MG63 (cell line): ENCODE measurements at regions not wholly inside any gene's neighbourhood (a gene's known extent, or its start where the extent isn't known, plus 50 kb on each side); places are given as distances from the start of the nearest gene placed in this dataset.
"Not testable (repeated sequence)": the region's sequence is repeated elsewhere in the genome, so short reads cannot be mapped to it uniquely, and the experiment has no call there.

Source experiments
- DNase-seq: peaks from one replicate; pipeline ENCODE4 v3.0.0-alpha.2; 2020
- H3K27me3 ChIP-seq: fragments of 250-450 bp; sonication (Bioruptor Pico); 2 replicates; pipeline ENCODE4 v1.5.1; 2020; ENCODE audit warnings: mild to moderate bottlenecking, moderate library complexity
- H3K36me3 ChIP-seq: fragments of 250-450 bp; sonication (Bioruptor Pico); 2 replicates; pipeline ENCODE4 v1.5.1; 2020; ENCODE audit warnings: mild to moderate bottlenecking, moderate library complexity
- H3K4me3 ChIP-seq: fragments of 250-450 bp; sonication (Bioruptor Pico); 2 replicates; pipeline ENCODE4 v1.5.1; 2020; ENCODE audit warnings: mild to moderate bottlenecking, moderate library complexity
- H3K9me3 ChIP-seq: fragments of 250-450 bp; sonication (Bioruptor Pico); 2 replicates; pipeline ENCODE4 v1.5.1; 2020; ENCODE audit warnings: mild to moderate bottlenecking, moderate library complexity

GRCh38 chr6:119738425-119738824, 388.9 kb upstream of the MAN1A1 start:
- H3K9me3 ChIP-seq, result no peaks in the 10 kb centered on the region
- no peak for DNase-seq
- H3K27me3 ChIP-seq, result no peaks in the 10 kb centered on the region
- H3K36me3 ChIP-seq, result no peaks in the 10 kb centered on the region
- no peak overlapping the region for H3K4me3 ChIP-seq

- no peak for DNase-seq
Observed at GRCh38 chr6:119736296-119737021, 386.9 kb upstream of the MAN1A1 start.

GRCh38 chr6:119735530-119735929, 386.0 kb upstream of the MAN1A1 start:
- DNase-seq, result no peak
- no peaks in the 10 kb centered on the region for H3K36me3 ChIP-seq

More at GRCh38 chr6:119736296-119737021, 386.9 kb upstream of the MAN1A1 start:
- H3K4me3 ChIP-seq, result no peak overlapping the region
- H3K9me3 ChIP-seq, result no peaks in the 10 kb centered on the region
- no peaks in the 10 kb centered on the region for H3K36me3 ChIP-seq
- no peaks in the 10 kb centered on the region for H3K27me3 ChIP-seq

GRCh38 chr6:119734227-119734626, 384.7 kb upstream of the MAN1A1 start:
- Histone ChIP-seq H3K36me3 (no peaks in the 10 kb centered on the region), H3K9me3 (no peaks in the 10 kb centered on the region)
- no peak for DNase-seq

More at GRCh38 chr6:119735530-119735929, 386.0 kb upstream of the MAN1A1 start:
- Histone ChIP-seq H3K4me3 (no peak overlapping the region), H3K27me3 (no peaks in the 10 kb centered on the region), H3K9me3 (no peaks in the 10 kb centered on the region)

GRCh38 chr6:119728935-119729334, 379.4 kb upstream of the MAN1A1 start:
- Histone ChIP-seq H3K4me3 (no peak overlapping the region), H3K36me3 (no peaks in the 10 kb centered on the region), H3K9me3 (no peaks in the 10 kb centered on the region), H3K27me3 (no peaks in the 10 kb centered on the region)
- no peak for DNase-seq

More at GRCh38 chr6:119734227-119734626, 384.7 kb upstream of the MAN1A1 start:
- Histone ChIP-seq H3K27me3 (no peaks in the 10 kb centered on the region), H3K4me3 (no peak overlapping the region)

GRCh38 chr6:119728220-119728750, 378.7 kb upstream of the MAN1A1 start:
- Histone ChIP-seq H3K36me3 (no peaks in the 10 kb centered on the region), H3K9me3 (no peaks in the 10 kb centered on the region), H3K4me3 (no peak overlapping the region), H3K27me3 (no peaks in the 10 kb centered on the region)
- no peak for DNase-seq

GRCh38 chr6:119727504-119728219, 378.1 kb upstream of the MAN1A1 start:
- H3K4me3 ChIP-seq, result no peak overlapping the region
- no peak for DNase-seq
- no peaks in the 10 kb centered on the region for H3K27me3 ChIP-seq
- H3K9me3 ChIP-seq, result no peaks in the 10 kb centered on the region
- H3K36me3 ChIP-seq, result no peaks in the 10 kb centered on the region

GRCh38 chr6:119726912-119727311, 377.4 kb upstream of the MAN1A1 start:
- not testable (repeated sequence) for H3K36me3 ChIP-seq

GRCh38 chr6:119726086-119726485, 376.5 kb upstream of the MAN1A1 start:
- no peak for DNase-seq
- no peaks in the 10 kb centered on the region for H3K9me3 ChIP-seq
- no peak overlapping the region for H3K4me3 ChIP-seq
- no peaks in the 10 kb centered on the region for H3K36me3 ChIP-seq
- H3K27me3 ChIP-seq, result no peaks in the 10 kb centered on the region

More at GRCh38 chr6:119726912-119727311, 377.4 kb upstream of the MAN1A1 start:
- H3K9me3 ChIP-seq, H3K4me3 ChIP-seq, DNase-seq, H3K27me3 ChIP-seq: not testable (repeated sequence)

GRCh38 chr6:119720160-119720559, 370.6 kb upstream of the MAN1A1 start:
- Histone ChIP-seq H3K9me3 (no peaks in the 10 kb centered on the region), H3K27me3 (no peaks in the 10 kb centered on the region), H3K36me3 (no peaks in the 10 kb centered on the region), H3K4me3 (no peak overlapping the region)
- no peak for DNase-seq

- H3K9me3 ChIP-seq, result no peaks in the 10 kb centered on the region
- H3K27me3 ChIP-seq, result no peaks in the 10 kb centered on the region
- DNase-seq, result no peak
- no peak overlapping the region for H3K4me3 ChIP-seq
- no peaks in the 10 kb centered on the region for H3K36me3 ChIP-seq
Observed at GRCh38 chr6:119717942-119718341, 368.4 kb upstream of the MAN1A1 start.

GRCh38 chr6:119716668-119717270, 367.2 kb upstream of the MAN1A1 start:
- no peak overlapping the region for H3K4me3 ChIP-seq
- DNase-seq, result no peak
- H3K36me3 ChIP-seq, result no peaks in the 10 kb centered on the region
- H3K27me3 ChIP-seq, result no peaks in the 10 kb centered on the region
- no peaks in the 10 kb centered on the region for H3K9me3 ChIP-seq

GRCh38 chr6:119713903-119714302, 364.3 kb upstream of the MAN1A1 start:
- DNase-seq, result no peak
- Histone ChIP-seq H3K4me3 (no peak overlapping the region), H3K9me3 (no peaks in the 10 kb centered on the region), H3K36me3 (no peaks in the 10 kb centered on the region), H3K27me3 (no peaks in the 10 kb centered on the region)

- Histone ChIP-seq H3K4me3 (no peak overlapping the region), H3K27me3 (no peaks in the 10 kb centered on the region), H3K9me3 (no peaks in the 10 kb centered on the region), H3K36me3 (no peaks in the 10 kb centered on the region)
- DNase-seq, result no peak
Observed at GRCh38 chr6:119686644-119687043, 337.1 kb upstream of the MAN1A1 start.

GRCh38 chr6:119686240-119686639, 336.7 kb upstream of the MAN1A1 start:
- no peak for DNase-seq
- no peaks in the 10 kb centered on the region for H3K9me3 ChIP-seq
- no peak overlapping the region for H3K4me3 ChIP-seq
- H3K36me3 ChIP-seq, result no peaks in the 10 kb centered on the region
- no peaks in the 10 kb centered on the region for H3K27me3 ChIP-seq

- DNase-seq, result no peak
- no peak overlapping the region for H3K4me3 ChIP-seq
- H3K9me3 ChIP-seq, result no peaks in the 10 kb centered on the region
- H3K27me3 ChIP-seq, result no peaks in the 10 kb centered on the region
- H3K36me3 ChIP-seq, result no peaks in the 10 kb centered on the region
Observed at GRCh38 chr6:119683671-119684070, 334.1 kb upstream of the MAN1A1 start.

- Histone ChIP-seq H3K4me3 (no peak overlapping the region), H3K36me3 (no peaks in the 10 kb centered on the region), H3K27me3 (no peaks in the 10 kb centered on the region), H3K9me3 (no peaks in the 10 kb centered on the region)
- no peak for DNase-seq
Observed at GRCh38 chr6:119683031-119683430, 333.5 kb upstream of the MAN1A1 start.
